ENCODE measurements at regions not wholly inside any gene's neighbourhood (a gene's known extent, or its start where the extent isn't known, plus 50 kb on each side); places are given as distances from the start of the nearest gene placed in this dataset.

GRCh38 chr16:76771216-76771615 lies 419.8 kb upstream of the MON1B start:
- H3K27ac Mint-ChIP-seq: peak overlapping the region in 1 of 8 donors; percentile 34
- Histone ChIP-seq H3K36me3 (ENCODE audit: insufficient read depth, low read length) (no peaks in the 10 kb centered on the region), H3K9me3 (ENCODE audit: low read length) (no peaks in the 10 kb centered on the region), H3K27me3 (ENCODE audit: insufficient read depth, low read length, poor library complexity, severe bottlenecking) (no peaks in the 10 kb centered on the region), H3K4me3 (ENCODE audit: low read length) (no peak overlapping the region), H3K27ac (ENCODE audit: low read depth, low read length) (no peak overlapping the region), H3K4me1 (ENCODE audit: insufficient read depth, low read length) (no peaks in the 10 kb centered on the region)
- no peak overlapping the region for H3K4me3 Mint-ChIP-seq
- H3K9me3 Mint-ChIP-seq: peaks cover 2 to 19% (median 11%) of the 10 kb centered on the region in 5 donors
- DNase-seq: no peak
- no peaks in the 10 kb centered on the region for H3K4me1 Mint-ChIP-seq
- CTCF ChIA-PET: no interaction called here
- POLR2A ChIA-PET: no interaction called here
- no peaks in the 10 kb centered on the region for H3K27me3 Mint-ChIP-seq
- no peaks in the 10 kb centered on the region for H3K36me3 Mint-ChIP-seq

DNA sequence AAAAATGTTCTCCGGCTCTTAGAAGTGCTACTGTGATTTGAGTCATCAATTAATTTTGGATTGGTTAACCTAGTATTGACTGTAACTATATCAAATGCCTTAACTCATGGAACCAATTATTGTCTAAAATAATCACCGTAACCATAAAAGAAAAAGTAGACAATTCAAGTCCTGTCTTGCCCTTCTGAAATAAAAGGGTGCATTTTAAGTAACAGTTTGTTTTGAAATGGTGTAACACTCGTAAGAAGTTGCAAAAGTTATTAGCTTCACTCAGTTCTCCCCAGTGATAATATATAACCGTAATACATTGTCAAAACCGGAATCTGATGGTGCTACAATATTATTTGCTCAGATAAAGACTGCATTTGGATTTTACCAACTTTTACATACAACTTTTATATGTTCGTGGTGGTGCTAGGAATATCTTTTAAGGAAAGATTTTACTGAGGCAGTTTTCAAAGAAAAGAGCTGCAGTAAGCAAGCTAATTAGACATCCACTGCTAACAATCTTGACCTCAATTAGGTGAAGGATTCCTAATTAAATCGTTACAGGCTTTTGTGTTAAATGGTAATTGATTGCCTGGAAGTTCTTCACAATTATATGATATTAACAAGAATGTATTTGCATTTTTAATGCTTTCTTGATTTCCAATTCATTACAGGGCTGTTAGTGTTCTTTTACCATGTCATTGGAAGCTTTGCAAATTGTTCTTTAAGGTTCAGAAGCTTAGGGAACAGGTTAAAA lies 413.1 kb upstream of the MON1B start:
- Histone ChIP-seq H3K4me1 (ENCODE audit: insufficient read depth, low read length) (no peaks in the 10 kb centered on the region), H3K4me3 (ENCODE audit: low read length) (no peak overlapping the region), H3K9me3 (ENCODE audit: low read length) (no peaks in the 10 kb centered on the region), H3K36me3 (ENCODE audit: insufficient read depth, low read length) (no peaks in the 10 kb centered on the region), H3K27ac (ENCODE audit: low read depth, low read length) (no peak overlapping the region), H3K27me3 (ENCODE audit: insufficient read depth, low read length, poor library complexity, severe bottlenecking) (no peaks in the 10 kb centered on the region)
- Mint-ChIP-seq H3K27ac (no peak overlapping the region), H3K27me3 (peaks cover 0 to 1% of the 10 kb centered on the region in 2 donors), H3K9me3 (peaks cover 2 to 39% (median 10%) of the 10 kb centered on the region in 5 donors), H3K4me1 (no peaks in the 10 kb centered on the region), H3K4me3 (no peak overlapping the region), H3K36me3 (no peaks in the 10 kb centered on the region)
- ChIA-PET CTCF (no interaction called here), POLR2A (no interaction called here)
- no peak for DNase-seq

DNA sequence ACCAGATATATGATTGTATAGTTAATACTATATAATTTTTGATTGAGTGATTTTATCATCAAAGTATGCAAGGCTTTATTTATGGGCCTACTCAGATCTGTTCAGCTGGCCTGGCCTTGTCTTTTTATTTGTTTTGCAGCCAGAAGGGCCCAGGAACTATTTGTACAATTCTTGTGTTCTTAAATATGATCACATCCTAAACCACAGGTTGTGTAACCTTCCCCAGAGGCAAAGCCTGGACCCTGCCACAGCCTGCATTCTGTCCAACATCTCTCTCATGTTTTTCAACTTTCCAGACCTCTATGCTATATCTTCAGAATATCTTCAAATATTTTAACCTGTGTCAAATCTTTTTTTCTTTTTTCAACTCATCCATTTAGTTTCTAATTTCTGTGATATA lies 410.4 kb upstream of the MON1B start:
- no peaks in the 10 kb centered on the region for H3K36me3 Mint-ChIP-seq
- ChIA-PET CTCF (no interaction called here), POLR2A (no interaction called here)
- no peak for DNase-seq
- H3K4me1 ChIP-seq (ENCODE audit: insufficient read depth, low read length): no peaks in the 10 kb centered on the region
- no peaks in the 10 kb centered on the region for H3K27me3 ChIP-seq (ENCODE audit: insufficient read depth, low read length, poor library complexity, severe bottlenecking)
- no peak overlapping the region for H3K4me3 ChIP-seq (ENCODE audit: low read length)
- H3K27ac ChIP-seq (ENCODE audit: low read depth, low read length): no peak overlapping the region
- H3K4me3 Mint-ChIP-seq: no peak overlapping the region
- H3K4me1 Mint-ChIP-seq: no peaks in the 10 kb centered on the region
- H3K36me3 ChIP-seq (ENCODE audit: insufficient read depth, low read length): no peaks in the 10 kb centered on the region
- H3K9me3 Mint-ChIP-seq: peaks cover 3 to 43% (median 12%) of the 10 kb centered on the region in 5 donors
- H3K27me3 Mint-ChIP-seq: peaks cover 0 to 1% of the 10 kb centered on the region in 2 donors
- H3K27ac Mint-ChIP-seq: no peak overlapping the region
- H3K9me3 ChIP-seq (ENCODE audit: low read length): no peaks in the 10 kb centered on the region

DNA sequence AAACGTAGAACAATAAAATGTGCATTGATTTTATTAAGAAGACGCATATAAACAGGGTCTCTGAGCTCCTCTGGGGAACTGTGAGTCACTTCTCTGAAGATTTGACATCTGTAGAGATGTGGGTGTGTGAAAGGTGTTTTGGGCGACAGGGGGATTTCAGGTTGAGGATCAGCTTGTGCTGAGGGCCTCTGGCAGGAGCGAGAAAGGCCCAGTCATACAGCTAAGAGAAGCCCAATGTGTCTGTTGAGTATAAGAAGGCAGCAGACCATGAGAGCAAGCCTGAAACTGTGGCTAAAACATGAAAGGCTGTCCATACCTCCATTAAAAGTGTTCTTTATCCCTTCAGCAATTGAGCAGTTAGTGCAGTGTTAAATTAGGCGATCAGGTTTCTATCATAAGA lies 406.5 kb upstream of the MON1B start:
- H3K4me3 Mint-ChIP-seq: no peak overlapping the region
- H3K27me3 Mint-ChIP-seq: peaks cover 0 to 1% of the 10 kb centered on the region in 2 donors
- ChIA-PET CTCF (no interaction called here), POLR2A (no interaction called here)
- no peaks in the 10 kb centered on the region for H3K4me1 Mint-ChIP-seq
- H3K4me3 ChIP-seq (ENCODE audit: low read length): no peak overlapping the region
- H3K36me3 Mint-ChIP-seq: no peaks in the 10 kb centered on the region
- H3K27ac ChIP-seq (ENCODE audit: low read depth, low read length): no peak overlapping the region
- H3K36me3 ChIP-seq (ENCODE audit: insufficient read depth, low read length): no peaks in the 10 kb centered on the region
- no peak for DNase-seq
- no peaks in the 10 kb centered on the region for H3K27me3 ChIP-seq (ENCODE audit: insufficient read depth, low read length, poor library complexity, severe bottlenecking)
- peaks cover 4 to 30% (median 13%) of the 10 kb centered on the region in 5 donors for H3K9me3 Mint-ChIP-seq
- H3K4me1 ChIP-seq (ENCODE audit: insufficient read depth, low read length): no peaks in the 10 kb centered on the region
- H3K9me3 ChIP-seq (ENCODE audit: low read length): no peaks in the 10 kb centered on the region
- no peak overlapping the region for H3K27ac Mint-ChIP-seq

DNA sequence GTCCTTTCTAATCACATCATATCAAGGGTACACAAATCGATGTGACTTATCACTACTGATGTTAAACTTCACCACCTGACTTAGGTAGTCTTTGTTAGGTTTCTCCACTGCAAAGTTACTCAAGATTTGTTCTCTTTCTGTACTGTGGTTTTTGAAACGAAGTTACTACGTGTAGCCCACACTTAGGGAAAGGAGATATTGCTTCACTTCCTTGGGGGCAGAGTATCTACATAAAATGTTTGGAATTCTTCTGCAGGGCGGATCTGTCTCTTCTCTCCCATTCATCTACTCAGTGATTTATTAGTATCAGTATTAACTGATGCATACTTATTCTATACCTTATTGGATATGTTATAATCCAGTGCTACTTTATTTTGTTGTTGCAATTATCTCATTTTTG lies 403.6 kb upstream of the MON1B start:
- H3K27ac ChIP-seq (ENCODE audit: low read depth, low read length): no peak overlapping the region
- peaks cover 0 to 2% of the 10 kb centered on the region in 2 donors for H3K27me3 Mint-ChIP-seq
- no peaks in the 10 kb centered on the region for H3K36me3 ChIP-seq (ENCODE audit: insufficient read depth, low read length)
- CTCF ChIA-PET: no interaction called here
- no peak overlapping the region for H3K27ac Mint-ChIP-seq
- no peak overlapping the region for H3K4me3 Mint-ChIP-seq
- POLR2A ChIA-PET: no interaction called here
- no peaks in the 10 kb centered on the region for H3K36me3 Mint-ChIP-seq
- no peaks in the 10 kb centered on the region for H3K9me3 ChIP-seq (ENCODE audit: low read length)
- H3K27me3 ChIP-seq (ENCODE audit: insufficient read depth, low read length, poor library complexity, severe bottlenecking): no peaks in the 10 kb centered on the region
- peaks cover 3 to 19% (median 9%) of the 10 kb centered on the region in 5 donors for H3K9me3 Mint-ChIP-seq
- H3K4me1 ChIP-seq (ENCODE audit: insufficient read depth, low read length): no peaks in the 10 kb centered on the region
- no peak overlapping the region for H3K4me3 ChIP-seq (ENCODE audit: low read length)
- DNase-seq: no peak
- no peaks in the 10 kb centered on the region for H3K4me1 Mint-ChIP-seq

DNA sequence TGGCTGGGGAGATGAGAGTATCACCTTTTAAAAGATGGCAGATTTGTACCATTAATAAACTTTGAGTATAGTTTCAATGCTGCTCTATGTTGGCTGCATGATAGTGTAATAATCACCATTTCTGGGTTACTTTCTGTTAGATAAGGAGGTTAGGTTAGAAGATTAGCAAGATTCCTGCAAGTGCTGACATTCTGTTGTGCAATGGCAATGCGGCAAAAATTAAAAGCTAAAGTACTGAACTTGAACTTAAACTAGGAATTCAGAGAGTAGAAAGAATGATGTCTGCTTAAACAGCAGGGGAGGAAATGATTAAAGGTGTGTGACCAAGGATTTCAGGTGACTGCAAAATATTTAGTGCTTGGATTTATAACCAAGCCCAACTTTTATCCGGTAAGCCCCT lies 399.8 kb upstream of the MON1B start:
- Mint-ChIP-seq H3K4me3 (no peak overlapping the region), H3K36me3 (no peaks in the 10 kb centered on the region), H3K27me3 (peaks cover 0 to 2% of the 10 kb centered on the region in 2 donors), H3K4me1 (no peaks in the 10 kb centered on the region), H3K9me3 (peaks cover 2 to 33% (median 9%) of the 10 kb centered on the region in 5 donors), H3K27ac (no peak overlapping the region)
- no peaks in the 10 kb centered on the region for H3K4me1 ChIP-seq (ENCODE audit: insufficient read depth, low read length)
- POLR2A ChIA-PET: no interaction called here
- H3K27ac ChIP-seq (ENCODE audit: low read depth, low read length): no peak overlapping the region
- H3K9me3 ChIP-seq (ENCODE audit: low read length): no peaks in the 10 kb centered on the region
- no peak for DNase-seq
- CTCF ChIA-PET: no interaction called here
- no peaks in the 10 kb centered on the region for H3K27me3 ChIP-seq (ENCODE audit: insufficient read depth, low read length, poor library complexity, severe bottlenecking)
- no peak overlapping the region for H3K4me3 ChIP-seq (ENCODE audit: low read length)
- no peaks in the 10 kb centered on the region for H3K36me3 ChIP-seq (ENCODE audit: insufficient read depth, low read length)

DNA sequence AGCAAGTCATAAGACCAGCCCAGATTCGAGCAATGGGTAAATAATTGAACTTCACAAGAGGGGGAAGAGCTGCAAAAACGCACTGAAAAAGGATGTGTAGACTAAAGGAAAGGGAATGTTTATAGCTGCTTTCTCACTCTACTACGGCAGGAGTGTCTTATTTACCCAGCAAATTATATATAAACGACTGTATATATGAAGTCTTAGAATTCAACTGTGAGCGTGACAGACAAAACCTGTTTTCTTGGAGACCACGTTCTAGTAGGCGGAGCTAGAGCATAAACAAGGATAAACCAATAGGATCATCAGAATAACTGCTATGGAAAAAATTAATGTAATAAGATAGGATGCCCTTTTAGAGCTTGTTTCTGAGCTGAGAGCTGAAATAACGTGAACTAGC lies 394.6 kb upstream of the MON1B start:
- H3K4me3 ChIP-seq (ENCODE audit: low read length): no peak overlapping the region
- H3K4me1 ChIP-seq (ENCODE audit: insufficient read depth, low read length): no peaks in the 10 kb centered on the region
- no peaks in the 10 kb centered on the region for H3K36me3 Mint-ChIP-seq
- H3K4me1 Mint-ChIP-seq: no peaks in the 10 kb centered on the region
- ChIA-PET POLR2A (interaction anchor here (0.7 kb wide), 1 partner anchor 339 kb away, joined by 4 read pairs; no protein-coding TSS in a partner anchor), CTCF (no interaction called here)
- H3K27me3 ChIP-seq (ENCODE audit: insufficient read depth, low read length, poor library complexity, severe bottlenecking): no peaks in the 10 kb centered on the region
- no peak overlapping the region for H3K4me3 Mint-ChIP-seq
- DNase-seq: no peak
- H3K36me3 ChIP-seq (ENCODE audit: insufficient read depth, low read length): no peaks in the 10 kb centered on the region
- no peaks in the 10 kb centered on the region for H3K9me3 ChIP-seq (ENCODE audit: low read length)
- no peak overlapping the region for H3K27ac Mint-ChIP-seq
- peaks cover 4 to 33% (median 6%) of the 10 kb centered on the region in 5 donors for H3K9me3 Mint-ChIP-seq
- no peaks in the 10 kb centered on the region for H3K27me3 Mint-ChIP-seq
- no peak overlapping the region for H3K27ac ChIP-seq (ENCODE audit: low read depth, low read length)

DNA sequence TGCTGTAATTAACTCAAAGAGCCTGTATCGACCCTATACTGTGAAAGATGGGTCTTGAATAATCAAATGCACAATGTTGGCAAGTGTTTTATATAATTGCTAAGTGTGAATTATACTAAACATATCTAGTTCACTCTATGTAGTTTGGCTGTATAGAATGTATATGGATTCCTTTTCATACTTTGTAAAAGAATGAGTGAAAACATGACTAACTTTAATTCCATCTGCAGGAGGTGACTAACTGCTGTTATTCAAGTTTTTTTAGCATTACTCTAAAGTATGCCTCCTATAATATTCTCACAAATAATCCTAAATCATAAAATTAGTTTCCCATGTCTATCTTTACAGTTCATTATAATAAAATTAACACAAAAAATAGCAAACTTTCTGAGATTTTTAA lies 394.0 kb upstream of the MON1B start:
- CTCF ChIA-PET: no interaction called here
- Histone ChIP-seq H3K36me3 (ENCODE audit: insufficient read depth, low read length) (no peaks in the 10 kb centered on the region), H3K27ac (ENCODE audit: low read depth, low read length) (no peak overlapping the region), H3K4me3 (ENCODE audit: low read length) (no peak overlapping the region), H3K27me3 (ENCODE audit: insufficient read depth, low read length, poor library complexity, severe bottlenecking) (no peaks in the 10 kb centered on the region), H3K9me3 (ENCODE audit: low read length) (no peaks in the 10 kb centered on the region), H3K4me1 (ENCODE audit: insufficient read depth, low read length) (no peaks in the 10 kb centered on the region)
- peaks cover 4 to 33% (median 6%) of the 10 kb centered on the region in 5 donors for H3K9me3 Mint-ChIP-seq
- no peak overlapping the region for H3K4me3 Mint-ChIP-seq
- POLR2A ChIA-PET: no interaction called here
- no peaks in the 10 kb centered on the region for H3K36me3 Mint-ChIP-seq
- no peak for DNase-seq
- no peak overlapping the region for H3K27ac Mint-ChIP-seq
- no peaks in the 10 kb centered on the region for H3K27me3 Mint-ChIP-seq
- no peaks in the 10 kb centered on the region for H3K4me1 Mint-ChIP-seq
